Activated CD4-positive, alpha-beta memory T cell treated with anti-CD3 and anti-CD28 coated beads for 36 hours (primary cell): ENCODE measurements at regions not wholly inside any gene's neighbourhood (a gene's known extent, or its start where the extent isn't known, plus 50 kb on each side); places are given as distances from the start of the nearest gene placed in this dataset.
"Not testable (repeated sequence)": the region's sequence is repeated elsewhere in the genome, so short reads cannot be mapped to it uniquely, and the experiment has no call there.

ENCODE experiments used
- CTCF ChIA-PET: fragments of 350-600 bp; sonication (Branson Sonifier 250); formaldehyde crosslinking; loops from one replicate; lab custom pipeline; 2021; ENCODE audit warnings: antibody characterized with exemption, inconsistent platforms; lab: Charles Lee
- POLR2A ChIA-PET: fragments of 350-600 bp; sonication (Branson Sonifier 250); formaldehyde crosslinking; loops from one replicate; lab custom pipeline; 2021; ENCODE audit warnings: antibody characterized with exemption; lab: Charles Lee
- DNase-seq: peaks from one replicate; pipeline ENCODE4 v3.0.0-alpha.2; 2020
- H3K27ac Mint-ChIP-seq: one replicate; pipeline ENCODE4 v1.8.0; 2021; ENCODE audit warnings: mixed read lengths
- H3K27me3 Mint-ChIP-seq: one replicate; pipeline ENCODE4 v1.8.0; 2021; ENCODE audit warnings: mixed read lengths
- H3K36me3 Mint-ChIP-seq: one replicate; pipeline ENCODE4 v1.8.0; 2021; ENCODE audit warnings: mixed read lengths
- H3K4me1 Mint-ChIP-seq: one replicate; pipeline ENCODE4 v1.8.0; 2021; ENCODE audit warnings: low read depth, mixed read lengths
- H3K4me3 Mint-ChIP-seq: one replicate; pipeline ENCODE4 v1.8.0; 2021; ENCODE audit warnings: mild to moderate bottlenecking, mixed read lengths
- H3K9me3 Mint-ChIP-seq: one replicate; pipeline ENCODE4 v1.8.0; 2021; ENCODE audit warnings: mixed read lengths
- intact Hi-C: fragments of 100-400 bp; cut with micrococcal nuclease; formaldehyde crosslinking; loops from one replicate; pipeline ENCODE4 v1.15.1; 2023

DNA sequence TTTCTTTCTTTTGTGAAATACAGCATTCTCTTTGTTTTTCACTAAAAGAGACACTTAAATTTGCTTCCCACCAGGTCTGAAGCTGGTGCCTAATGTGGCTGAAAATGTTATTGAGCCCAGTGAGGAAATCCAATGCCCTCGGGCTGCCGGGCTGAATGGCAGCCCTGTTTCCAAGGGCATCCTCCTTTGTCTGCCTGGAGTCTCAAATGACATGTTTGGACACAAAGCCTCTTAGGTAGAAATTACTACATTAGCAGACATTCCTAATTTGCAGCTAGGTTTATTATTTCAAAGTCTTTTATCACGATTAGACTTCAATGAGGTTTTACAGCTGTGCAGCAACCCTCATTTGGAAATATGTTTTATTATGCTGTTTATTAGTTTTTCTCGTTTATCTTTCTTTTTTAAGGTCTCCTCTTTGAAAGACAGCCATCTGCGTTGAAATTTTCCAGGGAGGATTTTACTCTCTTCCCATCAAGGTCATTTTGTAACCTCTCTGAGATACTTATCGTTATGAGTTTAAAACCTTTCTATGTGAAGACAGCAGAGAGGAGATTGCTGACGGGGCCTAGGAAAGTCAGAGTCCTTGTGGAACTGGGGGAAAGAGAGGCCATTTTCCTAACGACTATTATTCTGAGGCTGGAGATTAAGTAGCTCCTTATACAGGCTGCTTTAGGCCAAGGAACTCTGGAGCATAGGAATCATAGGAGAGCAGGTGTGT, 59.0 kb upstream of the ZNF532 start:
- Mint-ChIP-seq H3K9me3 (no peaks in the 10 kb centered on the region), H3K4me1 (peaks cover 6% of the 10 kb centered on the region), H3K4me3 (no peak overlapping the region), H3K27me3 (peaks cover 16% of the 10 kb centered on the region), H3K27ac (no peak overlapping the region), H3K36me3 (no peaks in the 10 kb centered on the region)
- ChIA-PET POLR2A (no interaction called here), CTCF (interaction anchor here (1.0 kb wide), 1 partner anchor 37 kb away, joined by 3 read pairs; no protein-coding TSS in a partner anchor)
- intact Hi-C loops, result no loop called here
- DNase-seq, result no peak

DNA sequence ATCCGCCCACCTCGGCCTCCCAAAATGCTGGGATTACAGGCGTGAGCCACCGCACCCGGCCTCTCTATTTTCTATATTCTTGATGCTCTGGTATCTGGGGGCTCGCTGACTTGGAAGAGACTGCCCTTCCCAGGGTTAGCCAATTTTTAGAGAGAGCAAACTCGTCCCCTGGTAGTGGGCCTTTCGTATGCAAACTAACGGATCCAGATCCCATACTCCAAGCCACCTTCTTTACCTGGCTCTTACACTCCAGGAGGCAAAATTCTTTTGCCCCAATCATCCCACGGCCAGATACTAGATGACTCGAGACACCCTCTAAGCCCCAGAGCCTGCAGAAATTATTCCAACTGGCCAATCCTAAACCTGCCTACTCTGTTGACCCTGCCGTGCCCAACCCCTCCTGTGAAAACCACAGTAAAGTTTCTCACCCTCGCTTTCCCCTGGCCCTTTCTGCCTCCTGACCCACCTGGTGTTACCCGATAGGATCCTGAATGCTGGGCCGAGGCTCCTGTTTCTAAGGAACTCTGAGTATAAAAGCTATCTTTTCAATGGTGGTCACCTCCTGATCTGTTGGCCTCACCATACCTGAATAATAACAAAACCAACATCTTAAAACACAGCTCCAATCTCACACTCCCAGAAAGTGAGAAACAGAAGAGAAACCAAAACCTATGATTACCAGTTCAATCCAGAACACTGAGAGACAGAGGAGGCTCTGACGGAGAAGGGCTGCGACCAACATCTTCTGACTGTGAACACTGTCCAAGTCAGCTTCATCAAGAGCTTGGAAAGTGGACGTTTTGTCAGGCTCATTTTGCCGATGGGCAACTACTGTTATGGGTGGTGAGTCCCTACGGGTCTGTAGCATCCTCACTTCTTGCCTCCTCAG, 57.6 kb upstream of the ZNF532 start:
- ChIA-PET CTCF (interaction anchor here (0.6 kb wide), 1 partner anchor 12 kb away, joined by 3 read pairs; no protein-coding TSS in a partner anchor), POLR2A (no interaction called here)
- H3K4me3 Mint-ChIP-seq, result no peak overlapping the region
- no peaks in the 10 kb centered on the region for H3K9me3 Mint-ChIP-seq
- H3K27me3 Mint-ChIP-seq, result peaks cover 18% of the 10 kb centered on the region
- no peaks in the 10 kb centered on the region for H3K36me3 Mint-ChIP-seq
- H3K27ac Mint-ChIP-seq, result no peak overlapping the region
- peak; percentile 14 for DNase-seq
- intact Hi-C loops, result no loop called here
- H3K4me1 Mint-ChIP-seq, result peaks cover 6% of the 10 kb centered on the region

DNA sequence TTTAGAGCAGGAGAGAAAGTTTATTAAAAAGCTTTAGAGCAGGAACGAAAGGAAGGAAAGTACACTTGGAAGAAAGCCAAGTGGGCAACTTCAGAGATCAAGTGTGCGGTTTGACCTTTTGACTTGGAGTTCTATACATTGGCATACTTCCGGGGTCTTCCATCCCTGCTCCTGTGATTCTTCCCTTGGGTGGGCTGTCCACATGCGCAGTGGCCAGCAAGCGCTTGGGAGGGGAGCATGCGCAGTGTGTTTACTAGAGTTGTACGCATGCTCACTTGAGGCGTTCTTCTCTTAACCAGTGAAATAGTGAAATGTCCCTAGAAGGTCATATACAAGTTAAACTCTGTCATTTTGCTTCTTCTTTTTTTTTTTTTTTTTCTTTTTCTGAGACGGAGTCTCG, 56.9 kb upstream of the ZNF532 start:
- ChIA-PET CTCF (interaction anchor here (0.6 kb wide), 1 partner anchor 11 kb away, joined by 3 read pairs; no protein-coding TSS in a partner anchor), POLR2A (no interaction called here)
- Mint-ChIP-seq H3K9me3 (no peaks in the 10 kb centered on the region), H3K4me3 (no peak overlapping the region), H3K27ac (no peak overlapping the region), H3K36me3 (no peaks in the 10 kb centered on the region), H3K27me3 (peaks cover 20% of the 10 kb centered on the region), H3K4me1 (peaks cover 6% of the 10 kb centered on the region)
- intact Hi-C loops, result no loop called here
- DNase-seq, result no peak

DNA sequence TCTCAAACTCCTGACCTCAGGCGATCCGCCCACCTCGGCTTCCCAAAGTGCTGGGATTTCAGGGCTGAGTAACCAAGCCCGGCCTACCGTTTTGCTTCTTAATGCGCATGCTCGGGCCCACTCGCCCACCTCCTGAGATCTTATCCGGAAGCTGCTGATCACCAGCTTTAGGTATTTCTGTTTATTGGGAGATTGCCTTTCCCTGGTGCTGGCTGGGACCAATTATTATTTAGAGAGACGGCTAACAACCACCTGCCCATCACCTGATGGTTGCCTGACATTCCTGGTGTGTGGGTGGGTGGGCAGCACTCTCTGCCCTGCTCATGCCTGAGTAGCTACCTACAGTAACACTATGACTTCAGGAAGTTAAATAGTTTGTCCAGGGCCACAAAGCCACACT, 56.3 kb upstream of the ZNF532 start:
- Mint-ChIP-seq H3K4me3 (no peak overlapping the region), H3K27ac (no peak overlapping the region), H3K36me3 (no peaks in the 10 kb centered on the region), H3K27me3 (peaks cover 26% of the 10 kb centered on the region), H3K4me1 (peaks cover 6% of the 10 kb centered on the region), H3K9me3 (no peaks in the 10 kb centered on the region)
- ChIA-PET CTCF (no interaction called here), POLR2A (no interaction called here)
- no peak for DNase-seq
- intact Hi-C loops, result no loop called here

DNA sequence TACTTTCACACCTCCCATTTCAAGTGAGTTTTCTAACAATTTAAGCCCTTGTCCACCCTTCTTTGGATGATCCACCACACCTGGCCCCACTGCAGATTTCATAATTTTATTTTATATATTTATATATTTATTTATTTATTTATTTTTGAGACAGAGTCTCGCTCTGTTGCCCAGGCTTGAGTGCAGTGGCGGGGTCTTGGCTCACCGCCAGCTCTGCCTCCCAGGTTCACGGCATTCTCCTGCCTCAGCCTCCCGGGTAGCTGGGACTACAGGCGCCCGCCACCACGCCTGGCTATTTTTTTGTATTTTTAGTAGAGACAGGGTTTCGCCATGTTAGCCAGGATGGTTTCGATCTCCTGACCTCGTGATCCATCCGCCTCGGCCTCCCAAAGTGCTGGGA, 52.8 kb upstream of the ZNF532 start:
- DNase-seq, POLR2A ChIA-PET, H3K9me3 Mint-ChIP-seq, H3K4me3 Mint-ChIP-seq, intact Hi-C loops, H3K36me3 Mint-ChIP-seq, H3K4me1 Mint-ChIP-seq, CTCF ChIA-PET, H3K27ac Mint-ChIP-seq: not testable (repeated sequence)
- H3K27me3 Mint-ChIP-seq, result peaks cover 49% of the 10 kb centered on the region

DNA sequence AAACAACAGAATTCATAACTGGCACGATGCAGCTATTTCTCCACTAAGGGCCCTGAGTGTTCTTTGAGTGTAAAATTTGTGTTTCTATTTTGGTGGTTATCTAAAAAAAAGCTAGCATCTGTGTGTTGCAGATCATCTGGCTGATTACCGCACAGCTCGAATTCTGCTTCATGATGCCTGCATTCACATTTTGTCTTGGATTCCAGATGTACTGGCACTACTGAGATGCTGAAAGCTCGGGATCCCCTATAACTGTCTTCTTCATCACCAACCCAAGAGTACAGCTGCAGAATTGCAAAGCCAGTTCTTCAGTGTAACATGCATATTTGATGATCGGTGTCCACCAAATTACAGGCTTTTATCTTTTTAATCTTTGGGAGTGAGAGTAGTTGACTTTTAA, 51.6 kb upstream of the ZNF532 start:
- H3K4me3 Mint-ChIP-seq, result no peak overlapping the region
- ChIA-PET POLR2A (interaction anchor here (0.6 kb wide), 1 partner anchor 19 kb away, joined by 3 read pairs; no protein-coding TSS in a partner anchor), CTCF (interaction anchor here (0.8 kb wide), 1 partner anchor 258 kb away, joined by 3 read pairs; no protein-coding TSS in a partner anchor)
- no peaks in the 10 kb centered on the region for H3K4me1 Mint-ChIP-seq
- intact Hi-C loops, result no loop called here
- H3K27ac Mint-ChIP-seq, result no peak overlapping the region
- DNase-seq, result no peak
- H3K36me3 Mint-ChIP-seq, result no peaks in the 10 kb centered on the region
- peaks cover 47% of the 10 kb centered on the region for H3K27me3 Mint-ChIP-seq
- H3K9me3 Mint-ChIP-seq, result peaks cover 3% of the 10 kb centered on the region

DNA sequence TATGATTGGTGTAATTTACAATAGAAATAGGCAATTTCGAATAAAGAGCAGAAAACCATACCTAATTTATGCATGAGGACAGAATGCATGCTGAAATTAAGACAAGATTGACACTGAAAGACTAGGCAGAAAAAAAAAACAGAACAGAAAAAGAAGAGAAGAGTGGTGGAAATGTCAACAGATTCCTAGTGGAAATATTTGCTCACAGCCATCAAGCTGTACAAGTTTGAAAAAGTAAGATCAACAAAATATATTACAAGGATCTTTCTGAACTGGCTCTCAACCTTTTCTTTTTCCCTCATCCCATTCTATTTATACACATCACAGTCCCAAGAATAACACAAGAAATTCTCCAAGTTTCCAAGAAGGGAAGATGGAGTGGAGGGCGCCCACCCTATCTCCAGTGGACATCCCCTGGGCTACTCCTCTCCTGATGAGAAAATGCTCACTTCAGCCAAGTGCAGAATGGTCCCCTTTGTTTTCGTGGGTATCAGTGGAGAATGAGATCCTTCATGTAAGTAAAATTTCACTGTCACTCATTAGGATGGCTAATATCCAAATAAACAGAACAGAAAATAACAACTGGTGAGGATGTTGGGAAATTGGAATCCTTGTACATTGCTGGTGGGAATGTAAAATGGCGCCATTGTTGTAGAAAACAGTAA, 51.0 kb upstream of the ZNF532 start:
- Mint-ChIP-seq H3K36me3 (no peaks in the 10 kb centered on the region), H3K27me3 (peaks cover 50% of the 10 kb centered on the region), H3K27ac (no peak overlapping the region), H3K9me3 (peaks cover 3% of the 10 kb centered on the region), H3K4me1 (peaks cover under 1% of the 10 kb centered on the region), H3K4me3 (no peak overlapping the region)
- CTCF ChIA-PET, result interaction anchor here (0.8 kb wide), 1 partner anchor 257 kb away, joined by 3 read pairs; no protein-coding TSS in a partner anchor
- POLR2A ChIA-PET, result no interaction called here
- intact Hi-C loops, result no loop called here
- no peak for DNase-seq

DNA sequence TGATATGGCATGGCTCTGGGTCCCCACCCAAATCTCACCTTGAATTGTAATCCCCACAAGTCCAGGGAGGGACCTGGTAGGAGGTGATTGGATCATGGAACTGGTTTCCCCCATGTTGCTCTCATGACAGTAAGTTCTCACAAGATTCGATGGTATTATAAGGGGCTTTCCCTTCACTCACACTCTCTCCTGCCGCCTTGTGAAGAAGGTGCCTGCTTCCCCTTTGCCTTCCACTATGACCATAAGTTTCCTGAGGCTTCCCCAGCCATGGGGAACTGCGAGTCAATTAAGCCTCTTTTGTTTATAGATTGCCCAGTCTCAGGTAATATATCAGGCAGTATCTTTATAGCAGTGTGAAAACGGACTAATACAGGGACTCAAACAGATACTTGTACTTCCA, 50.4 kb upstream of the ZNF532 start:
- peaks cover 52% of the 10 kb centered on the region for H3K27me3 Mint-ChIP-seq

More for the DNA sequence above, 50.4 kb upstream of the ZNF532 start:
- Mint-ChIP-seq H3K9me3 (peaks cover 3% of the 10 kb centered on the region), H3K4me3 (no peak overlapping the region), H3K27ac (no peak overlapping the region), H3K36me3 (no peaks in the 10 kb centered on the region), H3K4me1 (peaks cover 7% of the 10 kb centered on the region)
- CTCF ChIA-PET, result no interaction called here
- POLR2A ChIA-PET, result no interaction called here
- intact Hi-C loops, result no loop called here
- DNase-seq, result no peak
